Omental fat pad (tissue), 3 donors: ENCODE measurements at regions not wholly inside any gene's neighbourhood (a gene's known extent, or its start where the extent isn't known, plus 50 kb on each side); places are given as distances from the start of the nearest gene placed in this dataset.

Experiments
- ATAC-seq: fragments of 150-250 bp; one replicate; pipeline ENCODE4 v1.9.1; 2016; ENCODE audit warnings: mild to moderate bottlenecking, moderate library complexity; ENCODE audit not compliant: low FRiP score
- DNase-seq: peaks from one replicate; pipeline ENCODE4 v3.0.0-alpha.2; 2019; ENCODE audit warnings: low spot score
- CTCF ChIP-seq, 3 donors: fragments of 450-650 bp; IDR thresholded peaks; one replicate each; pipeline ENCODE4 v1.5.1; 2016 to 2017; ENCODE audit warnings: antibody characterized with exemption in 3 of 3, mild to moderate bottlenecking in 3 of 3, moderate library complexity in 2 of 3

- TF ChIP-seq CTCF (IDR thresholded peaks at IDR 0.05): no peak
- ATAC-seq (no peak), DNase-seq (no peak)
These were observed 99.2 kb upstream of the KCNJ16 start for GRCh38 chr17:69975808-69976207.

DNA sequence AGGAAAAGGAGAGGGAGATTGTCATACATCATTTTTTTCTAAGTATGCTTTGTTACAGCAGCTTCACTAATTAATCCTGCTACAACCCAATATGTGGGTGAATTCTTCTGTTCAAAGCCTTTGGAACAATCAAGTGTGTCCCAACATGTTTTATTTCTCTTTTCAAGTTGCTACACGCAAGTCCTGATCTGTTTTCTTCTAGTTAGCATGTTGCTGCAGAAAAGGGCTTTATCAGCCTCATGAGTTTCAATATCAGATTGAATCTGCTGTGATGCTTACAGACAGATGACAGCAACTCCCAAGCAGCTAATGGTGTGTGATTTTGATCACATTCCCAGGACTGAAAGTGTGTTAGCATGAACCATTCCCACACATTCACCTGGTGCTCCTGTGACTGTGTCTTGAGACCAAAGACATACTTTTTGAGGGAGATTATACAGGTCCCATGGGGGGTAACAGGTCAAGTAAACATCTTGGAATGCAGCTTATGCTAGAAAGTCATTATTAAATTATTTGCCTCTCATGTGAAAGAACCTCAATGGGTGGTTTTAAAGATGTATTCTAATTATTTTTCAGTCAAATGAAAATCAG, 96.9 kb upstream of the KCNJ16 start:
- no peak for ATAC-seq
- no peak for TF ChIP-seq CTCF (IDR thresholded peaks at IDR 0.05)
- DNase-seq: no peak

DNA sequence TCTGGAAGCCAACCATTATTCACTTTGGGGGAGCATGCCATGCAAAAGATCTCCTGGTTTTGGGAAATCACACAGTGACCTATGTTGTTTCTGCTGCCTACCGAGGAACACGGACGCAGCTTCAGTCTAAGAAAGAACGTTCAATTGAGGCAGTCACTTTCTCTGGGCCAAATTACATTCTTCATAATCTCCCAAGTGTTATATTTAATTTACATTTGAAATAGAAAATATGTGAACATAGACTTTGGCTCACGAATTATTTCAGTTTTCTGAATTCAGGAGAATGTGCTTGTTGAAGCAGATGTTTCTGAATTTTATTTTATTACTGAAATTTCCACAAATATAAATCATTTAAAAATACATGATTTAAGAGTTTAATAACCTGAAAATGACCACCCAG, 93.6 kb upstream of the KCNJ16 start:
- TF ChIP-seq CTCF (IDR thresholded peaks at IDR 0.05): no peak
- DNase-seq (no peak), ATAC-seq (no peak)

- TF ChIP-seq CTCF (IDR thresholded peaks at IDR 0.05): no peak
- DNase-seq (no peak), ATAC-seq (no peak)
These were observed 79.5 kb upstream of the KCNJ16 start for GRCh38 chr17:69995476-69995875.

GRCh38 chr17:69997332-69997731, 77.7 kb upstream of the KCNJ16 start:
- ATAC-seq: no peak
- TF ChIP-seq CTCF (IDR thresholded peaks at IDR 0.05): no peak
- no peak for DNase-seq

- no peak for TF ChIP-seq CTCF (IDR thresholded peaks at IDR 0.05)
- DNase-seq: no peak
- ATAC-seq: no peak
These were observed 75.8 kb upstream of the KCNJ16 start for GRCh38 chr17:69999253-69999652.

GRCh38 chr17:70006159-70006558, 68.9 kb upstream of the KCNJ16 start:
- TF ChIP-seq CTCF (IDR thresholded peaks at IDR 0.05): no peak
- ATAC-seq (no peak), DNase-seq (no peak)
